Omental fat pad (tissue), 3 donors: ENCODE measurements at regions not wholly inside any gene's neighbourhood (a gene's known extent, or its start where the extent isn't known, plus 50 kb on each side); places are given as distances from the start of the nearest gene placed in this dataset.

Experiments
- ATAC-seq: fragments of 150-250 bp; one replicate; pipeline ENCODE4 v1.9.1; 2016; ENCODE audit warnings: mild to moderate bottlenecking, moderate library complexity; ENCODE audit not compliant: low FRiP score
- DNase-seq: peaks from one replicate; pipeline ENCODE4 v3.0.0-alpha.2; 2019; ENCODE audit warnings: low spot score
- CTCF ChIP-seq, 3 donors: fragments of 450-650 bp; IDR thresholded peaks; one replicate each; pipeline ENCODE4 v1.5.1; 2016 to 2017; ENCODE audit warnings: antibody characterized with exemption in 3 of 3, mild to moderate bottlenecking in 3 of 3, moderate library complexity in 2 of 3

- ATAC-seq (no peak), DNase-seq (no peak)
- no peak for TF ChIP-seq CTCF (IDR thresholded peaks at IDR 0.05)
These were observed 767.4 kb downstream of the ROBO2 start for GRCh38 chr3:77807312-77807711.

- DNase-seq (no peak), ATAC-seq (no peak)
- TF ChIP-seq CTCF (IDR thresholded peaks at IDR 0.05): no peak
These were observed 774.9 kb downstream of the ROBO2 start for GRCh38 chr3:77814845-77815244.

- no peak for DNase-seq
- no peak for TF ChIP-seq CTCF (IDR thresholded peaks at IDR 0.05)
- no peak for ATAC-seq
These were observed 775.6 kb downstream of the ROBO2 start for GRCh38 chr3:77815467-77815866.

GRCh38 chr3:77816366-77816765 lies 776.5 kb downstream of the ROBO2 start:
- TF ChIP-seq CTCF (IDR thresholded peaks at IDR 0.05): no peak
- no peak for ATAC-seq
- no peak for DNase-seq

- no peak for TF ChIP-seq CTCF (IDR thresholded peaks at IDR 0.05)
- DNase-seq (no peak), ATAC-seq (peak; percentile 66)
These were observed 785.3 kb downstream of the ROBO2 start for GRCh38 chr3:77825001-77825827.

- DNase-seq: no peak
- no peak for ATAC-seq
These were observed 796.0 kb downstream of the ROBO2 start for GRCh38 chr3:77835921-77836320.

More at GRCh38 chr3:77835921-77836320, 796.0 kb downstream of the ROBO2 start:
- no peak for TF ChIP-seq CTCF (IDR thresholded peaks at IDR 0.05)
